ENCODE measurements at regions not wholly inside any gene's neighbourhood (a gene's known extent, or its start where the extent isn't known, plus 50 kb on each side); places are given as distances from the start of the nearest gene placed in this dataset.
"Not testable (repeated sequence)": the region's sequence is repeated elsewhere in the genome, so short reads cannot be mapped to it uniquely, and the experiment has no call there.

DNA sequence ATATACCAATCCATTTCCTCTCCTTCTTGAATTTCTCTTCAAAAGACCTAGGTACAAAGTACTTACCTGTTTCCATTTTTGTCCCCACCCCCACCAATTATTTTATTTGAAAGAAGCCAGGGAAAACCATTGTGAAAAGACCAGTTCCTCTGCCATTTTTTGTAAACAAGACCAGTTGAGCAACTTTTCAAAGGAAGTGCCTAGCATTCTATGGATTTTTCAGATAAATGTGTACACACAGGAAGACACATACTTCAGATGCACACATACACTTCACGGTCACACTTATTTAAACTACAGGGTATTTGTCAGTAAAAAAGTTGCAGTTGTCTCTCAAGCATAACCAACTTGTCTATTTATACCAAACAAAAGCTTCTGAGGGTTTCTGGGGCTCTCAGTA lies 587.2 kb upstream of the KLHL4 start:
- Histone ChIP-seq H3K27me3 (no peaks in the 10 kb centered on the region), H3K9me3 (no peaks in the 10 kb centered on the region), H3K27ac (no peak overlapping the region), H3K4me3 (no peak overlapping the region), H3K36me3 (no peaks in the 10 kb centered on the region), H3K4me1 (no peaks in the 10 kb centered on the region)
- DNase-seq (no peak), ATAC-seq (ENCODE audit: low FRiP score in 2 of 2) (no peak)
- TF ChIP-seq, protein P1, sequence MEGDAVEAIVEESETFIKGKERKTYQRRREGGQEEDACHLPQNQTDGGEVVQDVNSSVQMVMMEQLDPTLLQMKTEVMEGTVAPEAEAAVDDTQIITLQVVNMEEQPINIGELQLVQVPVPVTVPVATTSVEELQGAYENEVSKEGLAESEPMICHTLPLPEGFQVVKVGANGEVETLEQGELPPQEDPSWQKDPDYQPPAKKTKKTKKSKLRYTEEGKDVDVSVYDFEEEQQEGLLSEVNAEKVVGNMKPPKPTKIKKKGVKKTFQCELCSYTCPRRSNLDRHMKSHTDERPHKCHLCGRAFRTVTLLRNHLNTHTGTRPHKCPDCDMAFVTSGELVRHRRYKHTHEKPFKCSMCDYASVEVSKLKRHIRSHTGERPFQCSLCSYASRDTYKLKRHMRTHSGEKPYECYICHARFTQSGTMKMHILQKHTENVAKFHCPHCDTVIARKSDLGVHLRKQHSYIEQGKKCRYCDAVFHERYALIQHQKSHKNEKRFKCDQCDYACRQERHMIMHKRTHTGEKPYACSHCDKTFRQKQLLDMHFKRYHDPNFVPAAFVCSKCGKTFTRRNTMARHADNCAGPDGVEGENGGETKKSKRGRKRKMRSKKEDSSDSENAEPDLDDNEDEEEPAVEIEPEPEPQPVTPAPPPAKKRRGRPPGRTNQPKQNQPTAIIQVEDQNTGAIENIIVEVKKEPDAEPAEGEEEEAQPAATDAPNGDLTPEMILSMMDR (IDR thresholded peaks at IDR 0.05), result no peak
- no peak for TF ChIP-seq POLR2AphosphoS5 (IDR thresholded peaks at IDR 0.05)
- no peak for TF ChIP-seq EP300 (IDR thresholded peaks at IDR 0.05)
- TF ChIP-seq POLR2A (IDR thresholded peaks at IDR 0.05), result no peak
- whole genome bisulfite sequencing, 2 donors, result 43 to 67% methylated on average over 1 of the region's 1 CpG

DNA sequence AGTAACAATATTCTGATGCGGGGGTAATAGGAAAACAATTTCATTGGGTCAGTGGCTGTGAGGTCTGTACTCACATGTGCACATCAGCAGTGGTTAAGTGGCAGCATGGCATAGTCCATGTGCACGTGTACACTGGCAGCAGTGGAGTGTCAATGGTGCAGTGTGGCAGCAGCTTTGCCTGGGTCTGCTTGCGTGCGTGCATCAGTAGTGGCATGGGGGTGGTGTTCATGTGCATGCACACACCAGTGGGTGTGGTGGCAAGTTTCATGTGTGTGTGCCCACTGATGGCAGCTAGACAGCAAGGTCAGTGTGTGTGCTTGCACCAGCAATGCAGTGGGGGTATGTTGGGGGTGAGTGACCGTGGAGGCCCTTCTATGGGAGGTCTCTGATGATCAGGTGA lies 581.6 kb upstream of the KLHL4 start:
- no peaks in the 10 kb centered on the region for H3K9me3 ChIP-seq
- no peaks in the 10 kb centered on the region for H3K4me1 ChIP-seq
- H3K4me3 ChIP-seq, result no peak overlapping the region
- TF ChIP-seq, protein P1 (IDR thresholded peaks at IDR 0.05), result no peak
- no peak for TF ChIP-seq POLR2AphosphoS5 (IDR thresholded peaks at IDR 0.05)
- no peak for TF ChIP-seq EP300 (IDR thresholded peaks at IDR 0.05)
- no peak for TF ChIP-seq POLR2A (IDR thresholded peaks at IDR 0.05)
- 80 to 100% methylated on average over 1 to 5 of the region's 5 CpGs for WGBS, 2 donors
- no peaks in the 10 kb centered on the region for H3K36me3 ChIP-seq
- DNase-seq (no peak), ATAC-seq (ENCODE audit: low FRiP score in 2 of 2) (no peak)
- no peak overlapping the region for H3K27ac ChIP-seq
- H3K27me3 ChIP-seq, result no peaks in the 10 kb centered on the region

DNA sequence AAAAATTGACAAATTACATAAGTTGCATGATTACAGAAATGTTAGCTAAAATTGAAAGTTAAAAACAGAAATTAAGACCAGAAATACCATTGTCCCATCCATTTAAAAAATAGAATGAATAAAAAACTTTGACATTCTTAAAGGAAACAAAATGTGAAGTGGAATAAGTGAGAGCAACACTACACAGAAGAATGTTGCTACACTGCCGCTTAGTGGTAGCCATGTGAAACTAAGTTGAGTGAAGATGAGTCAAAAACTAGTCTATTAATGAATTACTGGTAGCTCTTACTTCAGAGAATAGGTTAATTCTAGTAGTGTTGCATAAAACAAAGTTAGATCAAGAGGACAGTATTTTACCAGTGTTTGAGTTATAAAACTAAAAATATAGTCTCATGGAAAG lies 571.0 kb upstream of the KLHL4 start:
- no peaks in the 10 kb centered on the region for H3K27me3 ChIP-seq
- no peaks in the 10 kb centered on the region for H3K4me1 ChIP-seq
- H3K27ac ChIP-seq, result no peak overlapping the region
- no peak for TF ChIP-seq POLR2A (IDR thresholded peaks at IDR 0.05)
- TF ChIP-seq, protein P1 (IDR thresholded peaks at IDR 0.05), result peak in 3 of 6 experiments; percentile 24 to 40 (median 25)
- no peak for TF ChIP-seq POLR2AphosphoS5 (IDR thresholded peaks at IDR 0.05)
- whole genome bisulfite sequencing, 2 donors, result 3 to 11% methylated on average over 1 of the region's 1 CpG
- H3K36me3 ChIP-seq, result no peaks in the 10 kb centered on the region
- H3K9me3 ChIP-seq, result no peaks in the 10 kb centered on the region
- DNase-seq, result no peak
- no peak overlapping the region for H3K4me3 ChIP-seq
- ATAC-seq (ENCODE audit: low FRiP score in 2 of 2), result no peak

DNA sequence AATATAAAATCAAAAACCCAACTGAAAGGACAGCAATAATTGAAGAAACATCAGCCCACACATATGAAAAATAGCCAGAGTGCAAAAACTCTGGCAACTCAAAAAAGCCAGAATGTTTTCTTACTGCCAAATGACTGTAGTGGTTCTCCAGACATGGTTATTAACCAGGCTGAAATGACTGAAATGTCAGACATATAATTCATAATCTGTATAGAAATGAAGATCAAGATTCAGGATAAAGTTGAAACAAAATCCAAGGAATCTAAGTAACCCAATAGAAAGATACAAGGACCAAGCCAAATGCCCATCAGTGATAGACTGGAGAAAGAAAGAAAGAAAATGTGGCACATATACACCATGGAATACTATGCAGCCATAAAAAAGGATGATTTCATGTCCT lies 553.3 kb upstream of the KLHL4 start:
- Histone ChIP-seq H3K4me3 (no peak overlapping the region), H3K27me3 (no peaks in the 10 kb centered on the region), H3K4me1 (no peaks in the 10 kb centered on the region), H3K27ac (no peak overlapping the region), H3K9me3 (no peaks in the 10 kb centered on the region), H3K36me3 (no peaks in the 10 kb centered on the region)
- DNase-seq (no peak), ATAC-seq (ENCODE audit: low FRiP score in 2 of 2) (no peak)
- TF ChIP-seq, protein P1 (IDR thresholded peaks at IDR 0.05), result no peak
- TF ChIP-seq EP300 (IDR thresholded peaks at IDR 0.05) (no peak), POLR2AphosphoS5 (IDR thresholded peaks at IDR 0.05) (no peak), POLR2A (IDR thresholded peaks at IDR 0.05) (no peak)

DNA sequence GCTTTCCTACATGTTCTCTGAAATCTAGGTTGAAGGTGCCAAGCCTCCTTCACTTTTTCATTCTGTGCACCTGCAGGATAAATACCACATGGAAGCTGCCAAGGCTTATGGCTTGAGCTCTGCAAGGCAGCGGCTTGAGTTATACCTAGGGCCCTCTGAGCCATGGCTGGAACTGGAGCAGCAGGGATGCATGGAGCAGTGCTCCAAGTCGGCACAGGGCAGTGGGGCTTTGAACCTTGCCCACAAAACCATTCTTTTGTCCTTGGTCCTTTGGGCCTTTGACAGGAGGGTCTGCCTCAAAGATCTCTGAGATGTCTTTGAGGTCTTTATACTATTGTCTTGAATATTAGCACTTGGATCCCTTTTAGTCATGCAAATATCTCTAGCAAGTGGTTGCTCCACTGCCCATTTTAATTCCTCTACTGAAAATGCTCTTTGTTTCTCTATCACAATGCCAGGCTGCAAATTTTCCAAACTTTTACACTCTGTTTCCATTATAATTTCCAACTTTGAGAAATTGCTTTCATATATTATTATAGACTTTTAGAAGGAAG lies 536.2 kb upstream of the KLHL4 start:
- no peak overlapping the region for H3K27ac ChIP-seq
- no peaks in the 10 kb centered on the region for H3K27me3 ChIP-seq
- H3K9me3 ChIP-seq, result no peaks in the 10 kb centered on the region
- TF ChIP-seq POLR2AphosphoS5 (IDR thresholded peaks at IDR 0.05) (no peak), POLR2A (IDR thresholded peaks at IDR 0.05) (no peak), EP300 (IDR thresholded peaks at IDR 0.05) (no peak)
- TF ChIP-seq, protein P1 (IDR thresholded peaks at IDR 0.05), result no peak
- no peaks in the 10 kb centered on the region for H3K36me3 ChIP-seq
- H3K4me3 ChIP-seq, result no peak overlapping the region
- peak in 1 of 2 donors; percentile 43 for ATAC-seq (ENCODE audit: low FRiP score in 2 of 2)
- DNase-seq, result no peak
- no peaks in the 10 kb centered on the region for H3K4me1 ChIP-seq
- 85% methylated on average over 2 of the region's 2 CpGs; no CpG with 5 or more reads in 1 of the 2 donors for WGBS, 2 donors

DNA sequence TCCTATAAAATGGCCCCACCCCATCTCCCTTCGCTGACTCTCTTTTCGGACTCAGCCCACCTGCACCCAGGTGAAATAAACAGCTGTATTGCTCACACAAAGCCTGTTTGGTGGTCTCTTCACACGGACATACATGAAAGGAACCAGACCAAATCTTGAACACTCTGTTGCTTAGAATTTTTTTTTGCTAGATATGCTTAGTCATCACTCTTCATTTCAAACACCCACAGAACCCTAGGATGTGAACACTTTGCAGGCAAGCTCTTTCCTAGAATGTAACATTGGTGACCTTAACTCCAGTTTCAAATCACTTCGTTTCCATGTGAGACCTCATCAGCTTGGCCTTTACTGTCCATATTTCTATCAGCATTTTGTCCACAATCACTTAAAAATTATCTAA lies 530.3 kb upstream of the KLHL4 start:
- WGBS, 2 donors, result 66 to 72% methylated on average over 4 of the region's 4 CpGs

More for the DNA sequence above, 530.3 kb upstream of the KLHL4 start:
- H3K27ac ChIP-seq; DNase-seq; H3K27me3 ChIP-seq; H3K9me3 ChIP-seq; H3K36me3 ChIP-seq; H3K4me3 ChIP-seq; H3K4me1 ChIP-seq; ATAC-seq (ENCODE audit: low FRiP score in 2 of 2): not testable (repeated sequence)

All from upper lobe of left lung (tissue), 6 donors.